Posterior vena cava (tissue), 2 donors: ENCODE measurements at regions not wholly inside any gene's neighbourhood (a gene's known extent, or its start where the extent isn't known, plus 50 kb on each side); places are given as distances from the start of the nearest gene placed in this dataset.

Experiments used
- DNase-seq: peaks from one replicate; pipeline ENCODE4 v3.0.0-alpha.2; 2020; ENCODE audit warnings: low spot score
- intact Hi-C, 2 donors: fragments of 100-400 bp; cut with DNase I; formaldehyde crosslinking; loops; one replicate each; pipeline versions ENCODE4 v1.14.1 to v1.14.2; 2022 to 2023
- donor health status: DM: yes; HTN: yes; CAD: no.
- donor health status: DM: yes; HTN: yes; CAD: no.

- no peak for DNase-seq
- intact Hi-C loops, result no loop called here
These were observed 61.6 kb upstream of the UNC5B start for GRCh38 chr10:71150796-71151195.

GRCh38 chr10:71152043-71152442, 60.3 kb upstream of the UNC5B start:
- intact Hi-C loops, result no loop called here
- no peak for DNase-seq

GRCh38 chr10:71156436-71156835, 55.9 kb upstream of the UNC5B start:
- peak; percentile 13 for DNase-seq
- intact Hi-C loops, result no loop called here

GRCh38 chr10:71157435-71157834, 54.9 kb upstream of the UNC5B start:
- intact Hi-C loops, result no loop called here
- DNase-seq, result peak; percentile 20

GRCh38 chr10:71158251-71158650, 54.1 kb upstream of the UNC5B start:
- intact Hi-C loops, result no loop called here
- DNase-seq, result peak; percentile 36

- DNase-seq, result no peak
- intact Hi-C loops, result no loop called here
These were observed 53.5 kb upstream of the UNC5B start for GRCh38 chr10:71158902-71159301.

GRCh38 chr10:71159892-71160291, 52.5 kb upstream of the UNC5B start:
- DNase-seq, result peak; percentile 12
- intact Hi-C loops, result no loop called here

GRCh38 chr10:71161425-71161824, 50.9 kb upstream of the UNC5B start:
- intact Hi-C loops, result no loop called here
- DNase-seq, result peak; percentile 25
